ENCODE measurements at regions not wholly inside any gene's neighbourhood (a gene's known extent, or its start where the extent isn't known, plus 50 kb on each side); places are given as distances from the start of the nearest gene placed in this dataset.

- TF ChIP-seq CTCF (conservative IDR thresholded peaks at IDR 0.05; ENCODE audit: low read length): no peak
- no peak for TF ChIP-seq EZH2phosphoT487 (IDR thresholded peaks at IDR 0.05; ENCODE audit: borderline replicate concordance, low read depth, low read length)
These were observed 221.3 kb upstream of the CRIM1 start for GRCh38 chr2:36134281-36134680.

Data from OCI-LY7 (cell line).